CD8-positive, alpha-beta memory T cell (primary cell): ENCODE measurements at regions not wholly inside any gene's neighbourhood (a gene's known extent, or its start where the extent isn't known, plus 50 kb on each side); places are given as distances from the start of the nearest gene placed in this dataset.
"Not testable (repeated sequence)": the region's sequence is repeated elsewhere in the genome, so short reads cannot be mapped to it uniquely, and the experiment has no call there.

Experiments
- CTCF ChIA-PET: fragments of 350-600 bp; sonication (Branson Sonifier 250); formaldehyde crosslinking; loops from one replicate; lab custom pipeline; 2021; ENCODE audit warnings: antibody characterized with exemption; lab: Charles Lee
- POLR2A ChIA-PET: fragments of 350-600 bp; sonication (Branson Sonifier 250); formaldehyde crosslinking; loops from one replicate; lab custom pipeline; 2021; ENCODE audit warnings: antibody characterized with exemption; lab: Charles Lee
- DNase-seq, 5 donors: peaks; one replicate each; pipeline versions ENCODE4 v3.0.0 to v3.0.0-alpha.2; 2020 to 2022; ENCODE audit warnings: mixed read lengths in 1 of 5
- H3K27ac ChIP-seq: one replicate; pipeline ENCODE4 v1.7.0; 2013; ENCODE audit warnings: low read depth, mild to moderate bottlenecking, low read length, moderate library complexity
- H3K27me3 ChIP-seq: 2 replicates; pipeline ENCODE4 v1.7.0; 2013; ENCODE audit warnings: low read length, mild to moderate bottlenecking; ENCODE audit not compliant: insufficient read depth, poor library complexity, severe bottlenecking
- H3K36me3 ChIP-seq: 2 replicates; pipeline ENCODE4 v1.7.0; 2013; ENCODE audit warnings: mild to moderate bottlenecking, low read length, moderate library complexity; ENCODE audit not compliant: insufficient read depth
- H3K4me1 ChIP-seq: 2 replicates; pipeline ENCODE4 v1.7.0; 2013; ENCODE audit warnings: mild to moderate bottlenecking, low read length, moderate library complexity; ENCODE audit not compliant: insufficient read depth
- H3K4me3 ChIP-seq: 2 replicates; pipeline ENCODE4 v1.7.0; 2013; ENCODE audit warnings: mild to moderate bottlenecking, low read length
- H3K9me3 ChIP-seq: 2 replicates; pipeline ENCODE4 v1.7.0; 2013; ENCODE audit warnings: mild to moderate bottlenecking, low read length
- H3K27ac Mint-ChIP-seq, 8 donors: one replicate each; pipeline ENCODE4 v1.8.0; 2020 to 2021; ENCODE audit warnings: mixed read lengths in 8 of 8, mild to moderate bottlenecking in 6 of 8, inconsistent platforms in 3 of 8, moderate library complexity in 3 of 8
- H3K27me3 Mint-ChIP-seq, 2 donors: one replicate each; pipeline ENCODE4 v1.8.0; 2020 to 2021; ENCODE audit warnings: mixed read lengths in 2 of 2, mild to moderate bottlenecking in 1 of 2, moderate library complexity in 1 of 2
- H3K36me3 Mint-ChIP-seq, 3 donors: one replicate each; pipeline ENCODE4 v1.8.0; 2020 to 2021; ENCODE audit warnings: mixed read lengths in 3 of 3, inconsistent platforms in 1 of 3, mild to moderate bottlenecking in 1 of 3
- H3K4me1 Mint-ChIP-seq, 3 donors: one replicate each; pipeline ENCODE4 v1.8.0; 2020 to 2021; ENCODE audit warnings: mixed read lengths in 3 of 3, inconsistent platforms in 1 of 3, mild to moderate bottlenecking in 1 of 3
- H3K4me3 Mint-ChIP-seq, 7 donors: one replicate each; pipeline ENCODE4 v1.8.0; 2020 to 2021; ENCODE audit warnings: mixed read lengths in 7 of 7, mild to moderate bottlenecking in 6 of 7, moderate library complexity in 4 of 7, inconsistent platforms in 2 of 7
- H3K9me3 Mint-ChIP-seq, 5 donors: one replicate each; pipeline ENCODE4 v1.8.0; 2020 to 2022; ENCODE audit warnings: mixed read lengths in 5 of 5, mild to moderate bottlenecking in 3 of 5, moderate library complexity in 2 of 5, inconsistent platforms in 1 of 5

DNA sequence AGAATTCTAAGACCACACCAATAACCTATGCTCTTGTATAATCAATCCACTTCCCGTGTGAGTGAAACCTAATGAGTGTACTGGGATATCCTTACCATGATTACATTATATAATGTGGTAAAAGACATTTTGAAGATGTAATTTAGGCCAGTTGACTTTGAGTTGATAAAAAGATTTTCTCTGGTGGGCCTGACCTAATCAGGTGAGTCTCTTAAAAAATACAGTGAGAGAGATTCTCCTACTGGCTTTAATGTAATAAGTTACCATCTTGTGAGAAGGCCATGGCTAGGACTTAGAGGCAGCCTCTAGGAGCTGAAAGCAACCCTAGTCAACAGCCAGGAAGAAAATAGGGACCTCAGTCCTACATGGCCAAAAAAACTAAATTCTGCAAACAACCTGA lies 847.7 kb upstream of the HS3ST5 start:
- no peak overlapping the region for H3K4me3 ChIP-seq
- H3K27ac ChIP-seq: no peak overlapping the region
- Mint-ChIP-seq H3K36me3 (peaks cover 0 to 2% (median 0%) of the 10 kb centered on the region in 3 donors), H3K27me3 (peaks cover 0 to 1% of the 10 kb centered on the region in 2 donors), H3K4me3 (no peak overlapping the region), H3K4me1 (no peaks in the 10 kb centered on the region), H3K27ac (no peak overlapping the region), H3K9me3 (peaks cover 3 to 12% (median 4%) of the 10 kb centered on the region in 5 donors)
- DNase-seq: no peak
- H3K4me1 ChIP-seq: no peaks in the 10 kb centered on the region
- no peaks in the 10 kb centered on the region for H3K36me3 ChIP-seq
- ChIA-PET CTCF (no interaction called here), POLR2A (no interaction called here)
- H3K27me3 ChIP-seq: no peaks in the 10 kb centered on the region
- no peaks in the 10 kb centered on the region for H3K9me3 ChIP-seq

DNA sequence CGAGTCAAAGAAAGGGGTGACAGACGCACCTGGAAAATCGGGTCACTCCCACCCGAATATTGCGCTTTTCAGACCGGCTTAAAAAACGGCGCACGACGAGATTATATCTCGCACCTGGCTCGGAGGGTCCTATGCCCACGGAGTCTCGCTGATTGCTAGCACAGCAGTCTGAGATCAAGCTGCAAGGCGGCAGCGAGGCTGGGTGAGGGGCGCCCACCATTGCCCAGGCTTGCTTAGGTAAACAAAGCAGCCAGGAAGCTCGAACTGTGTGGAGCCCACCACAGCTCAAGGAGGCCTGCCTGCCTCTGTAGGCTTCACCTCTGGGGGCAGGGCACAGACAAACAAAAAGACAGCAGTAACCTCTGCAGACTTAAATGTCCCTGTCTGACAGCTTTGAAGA lies 832.6 kb upstream of the HS3ST5 start:
- H3K4me3 ChIP-seq, H3K36me3 ChIP-seq, CTCF ChIA-PET, H3K4me3 Mint-ChIP-seq, H3K4me1 Mint-ChIP-seq, POLR2A ChIA-PET, H3K4me1 ChIP-seq, H3K27me3 ChIP-seq, H3K27ac ChIP-seq, DNase-seq, H3K36me3 Mint-ChIP-seq, H3K27ac Mint-ChIP-seq, H3K9me3 Mint-ChIP-seq, H3K27me3 Mint-ChIP-seq, H3K9me3 ChIP-seq: not testable (repeated sequence)

- H3K4me1 ChIP-seq, CTCF ChIA-PET, POLR2A ChIA-PET, DNase-seq, H3K4me1 Mint-ChIP-seq, H3K27ac ChIP-seq, H3K36me3 Mint-ChIP-seq, H3K27ac Mint-ChIP-seq, H3K9me3 ChIP-seq, H3K27me3 ChIP-seq, H3K36me3 ChIP-seq, H3K27me3 Mint-ChIP-seq, H3K4me3 Mint-ChIP-seq, H3K4me3 ChIP-seq: not testable (repeated sequence)
- peaks cover 1 to 13% (median 8%) of the 10 kb centered on the region in 5 donors for H3K9me3 Mint-ChIP-seq
Observed at GRCh38 chr6:115165912-115166311, 823.1 kb upstream of the HS3ST5 start.

DNA sequence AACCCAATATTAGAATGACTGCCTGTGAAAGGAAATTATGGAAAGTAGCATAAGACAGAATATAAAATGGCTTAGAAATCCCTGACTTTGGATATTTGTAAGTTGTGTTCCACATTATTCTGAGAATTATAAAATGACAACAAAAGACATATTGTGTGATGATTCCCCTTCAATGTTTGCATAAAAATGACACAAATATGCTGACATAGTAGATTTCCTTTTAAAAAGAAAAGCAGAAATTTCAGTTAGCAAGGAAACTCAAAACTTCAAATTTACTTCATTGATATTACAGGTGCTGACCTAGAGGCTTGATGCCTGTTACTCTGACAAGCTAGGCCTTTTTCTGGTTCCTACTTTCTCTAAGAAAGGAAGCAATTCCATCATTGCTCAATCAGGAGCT lies 816.9 kb upstream of the HS3ST5 start:
- H3K27me3 Mint-ChIP-seq: no peaks in the 10 kb centered on the region
- Histone ChIP-seq H3K27ac (no peak overlapping the region), H3K4me3 (no peak overlapping the region), H3K9me3 (no peaks in the 10 kb centered on the region), H3K36me3 (no peaks in the 10 kb centered on the region), H3K4me1 (no peaks in the 10 kb centered on the region), H3K27me3 (no peaks in the 10 kb centered on the region)
- no peaks in the 10 kb centered on the region for H3K36me3 Mint-ChIP-seq
- H3K9me3 Mint-ChIP-seq: peaks cover 4 to 26% (median 9%) of the 10 kb centered on the region in 5 donors
- H3K27ac Mint-ChIP-seq: no peak overlapping the region
- POLR2A ChIA-PET: no interaction called here
- no peak for DNase-seq
- no peak overlapping the region for H3K4me3 Mint-ChIP-seq
- CTCF ChIA-PET: no interaction called here
- H3K4me1 Mint-ChIP-seq: no peaks in the 10 kb centered on the region

DNA sequence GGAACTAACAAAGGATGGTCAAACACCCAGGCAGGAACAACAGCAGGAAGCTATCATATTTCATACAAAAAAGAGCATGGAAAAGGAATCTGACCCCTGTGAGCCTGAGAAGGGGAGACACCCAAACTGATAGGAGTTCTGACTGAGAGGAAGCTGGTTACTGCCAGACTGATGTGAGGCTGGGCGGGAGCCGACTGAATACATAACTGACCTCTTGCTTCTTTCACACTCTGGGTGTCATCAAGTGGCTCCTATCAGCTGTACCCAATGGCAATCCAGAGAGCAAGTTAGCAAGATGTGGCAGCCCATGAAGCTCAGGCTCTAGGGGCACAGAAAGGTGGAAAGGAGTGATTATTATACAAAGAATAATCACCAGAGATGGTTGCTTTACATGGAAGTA lies 795.1 kb upstream of the HS3ST5 start:
- Histone ChIP-seq H3K9me3 (no peaks in the 10 kb centered on the region), H3K4me3 (no peak overlapping the region), H3K4me1 (no peaks in the 10 kb centered on the region), H3K27me3 (no peaks in the 10 kb centered on the region), H3K36me3 (no peaks in the 10 kb centered on the region), H3K27ac (no peak overlapping the region)
- DNase-seq: no peak
- Mint-ChIP-seq H3K27ac (no peak overlapping the region), H3K27me3 (no peaks in the 10 kb centered on the region), H3K36me3 (no peaks in the 10 kb centered on the region), H3K9me3 (peaks cover 2 to 13% (median 5%) of the 10 kb centered on the region in 5 donors), H3K4me1 (no peaks in the 10 kb centered on the region), H3K4me3 (no peak overlapping the region)
- POLR2A ChIA-PET: no interaction called here
- CTCF ChIA-PET: no interaction called here

- peaks cover 2 to 9% (median 6%) of the 10 kb centered on the region in 5 donors for H3K9me3 Mint-ChIP-seq
- Histone ChIP-seq H3K9me3 (no peaks in the 10 kb centered on the region), H3K4me3 (no peak overlapping the region), H3K36me3 (no peaks in the 10 kb centered on the region), H3K27ac (no peak overlapping the region), H3K27me3 (no peaks in the 10 kb centered on the region), H3K4me1 (no peaks in the 10 kb centered on the region)
- DNase-seq: no peak
- H3K4me1 Mint-ChIP-seq: no peaks in the 10 kb centered on the region
- no peak overlapping the region for H3K27ac Mint-ChIP-seq
- H3K36me3 Mint-ChIP-seq: no peaks in the 10 kb centered on the region
- ChIA-PET POLR2A (no interaction called here), CTCF (no interaction called here)
- H3K27me3 Mint-ChIP-seq: no peaks in the 10 kb centered on the region
- H3K4me3 Mint-ChIP-seq: no peak overlapping the region
Observed at GRCh38 chr6:115133790-115134189, 791.0 kb upstream of the HS3ST5 start.

- H3K27me3 ChIP-seq: no peaks in the 10 kb centered on the region
- no peak for DNase-seq
- no peaks in the 10 kb centered on the region for H3K9me3 ChIP-seq
- no peaks in the 10 kb centered on the region for H3K36me3 Mint-ChIP-seq
- no peaks in the 10 kb centered on the region for H3K4me1 Mint-ChIP-seq
- ChIA-PET CTCF (no interaction called here), POLR2A (no interaction called here)
- no peaks in the 10 kb centered on the region for H3K36me3 ChIP-seq
- no peaks in the 10 kb centered on the region for H3K4me1 ChIP-seq
- H3K4me3 Mint-ChIP-seq: no peak overlapping the region
- no peak overlapping the region for H3K4me3 ChIP-seq
- H3K27ac Mint-ChIP-seq: no peak overlapping the region
- H3K9me3 Mint-ChIP-seq: peaks cover under 1 to 14% (median 2%) of the 10 kb centered on the region in 5 donors
- H3K27me3 Mint-ChIP-seq: no peaks in the 10 kb centered on the region
- H3K27ac ChIP-seq: no peak overlapping the region
Observed at GRCh38 chr6:115131709-115132490, 789.1 kb upstream of the HS3ST5 start.

DNA sequence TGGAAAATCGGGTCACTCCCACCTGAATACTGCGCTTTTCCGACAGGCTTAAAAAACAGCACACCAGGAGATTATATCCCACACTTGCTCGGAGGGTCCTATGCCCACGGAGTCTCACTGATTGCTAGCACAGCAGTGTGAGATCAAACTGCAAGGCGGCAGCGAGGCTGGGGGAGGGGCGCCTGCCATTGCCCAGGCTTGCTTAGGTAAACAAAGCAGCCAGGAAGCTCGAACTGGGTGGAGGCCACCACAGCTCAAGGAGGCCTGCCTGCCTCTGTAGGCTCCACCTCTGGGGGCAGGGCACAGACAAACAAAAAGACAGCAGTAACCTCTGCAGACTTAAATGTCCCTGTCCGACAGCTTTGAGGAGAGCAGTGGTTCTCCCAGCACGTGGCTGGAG lies 778.7 kb upstream of the HS3ST5 start:
- H3K36me3 ChIP-seq, H3K36me3 Mint-ChIP-seq, H3K27ac ChIP-seq, POLR2A ChIA-PET, CTCF ChIA-PET, H3K27me3 ChIP-seq, H3K4me3 ChIP-seq, DNase-seq, H3K9me3 ChIP-seq, H3K4me1 Mint-ChIP-seq, H3K4me3 Mint-ChIP-seq, H3K27me3 Mint-ChIP-seq, H3K4me1 ChIP-seq: not testable (repeated sequence)
- Mint-ChIP-seq H3K27ac (peak overlapping the region in 1 of 8 donors; percentile 15), H3K9me3 (peaks cover 0 to 18% (median 3%) of the 10 kb centered on the region in 5 donors)
